ENCODE measurements at regions not wholly inside any gene's neighbourhood (a gene's known extent, or its start where the extent isn't known, plus 50 kb on each side); places are given as distances from the start of the nearest gene placed in this dataset.
"Not testable (repeated sequence)": the region's sequence is repeated elsewhere in the genome, so short reads cannot be mapped to it uniquely, and the experiment has no call there.

GRCh38 chr18:34521040-34521439, 189.1 kb upstream of the DTNA start:
- DNase-seq (ENCODE audit: low spot score), result no peak
- TF ChIP-seq CTCF (IDR thresholded peaks at IDR 0.05; ENCODE audit: borderline replicate concordance, control extremely low read depth, extremely low read depth, insufficient read depth, missing control alignments), result no peak
- in situ Hi-C loops (cut with MboI; ENCODE audit: low sequenced_read_pairs, unreplicated experiment), result no loop called here

- in situ Hi-C loops (cut with MboI; ENCODE audit: low sequenced_read_pairs, unreplicated experiment), result no loop called here
- DNase-seq (ENCODE audit: low spot score), result no peak
- no peak for TF ChIP-seq CTCF (IDR thresholded peaks at IDR 0.05; ENCODE audit: borderline replicate concordance, control extremely low read depth, extremely low read depth, insufficient read depth, missing control alignments)
These were observed 187.5 kb upstream of the DTNA start for GRCh38 chr18:34522603-34523002.

GRCh38 chr18:34525244-34525643, 184.9 kb upstream of the DTNA start:
- in situ Hi-C loops (cut with MboI; ENCODE audit: low sequenced_read_pairs, unreplicated experiment), result no loop called here
- no peak for DNase-seq (ENCODE audit: low spot score)
- TF ChIP-seq CTCF (IDR thresholded peaks at IDR 0.05; ENCODE audit: borderline replicate concordance, control extremely low read depth, extremely low read depth, insufficient read depth, missing control alignments), result no peak

- no peak for TF ChIP-seq CTCF (IDR thresholded peaks at IDR 0.05; ENCODE audit: borderline replicate concordance, control extremely low read depth, extremely low read depth, insufficient read depth, missing control alignments)
- DNase-seq (ENCODE audit: low spot score), result no peak
- in situ Hi-C loops (cut with MboI; ENCODE audit: low sequenced_read_pairs, unreplicated experiment), result no loop called here
These were observed 181.9 kb upstream of the DTNA start for GRCh38 chr18:34528177-34528576.

- no peak for DNase-seq (ENCODE audit: low spot score)
- no peak for TF ChIP-seq CTCF (IDR thresholded peaks at IDR 0.05; ENCODE audit: borderline replicate concordance, control extremely low read depth, extremely low read depth, insufficient read depth, missing control alignments)
- in situ Hi-C loops (cut with MboI; ENCODE audit: low sequenced_read_pairs, unreplicated experiment), result no loop called here
These were observed 180.5 kb upstream of the DTNA start for GRCh38 chr18:34529358-34530335.

GRCh38 chr18:34531110-34531509, 179.0 kb upstream of the DTNA start:
- in situ Hi-C loops (cut with MboI; ENCODE audit: low sequenced_read_pairs, unreplicated experiment), result no loop called here
- DNase-seq (ENCODE audit: low spot score), result no peak
- no peak for TF ChIP-seq CTCF (IDR thresholded peaks at IDR 0.05; ENCODE audit: borderline replicate concordance, control extremely low read depth, extremely low read depth, insufficient read depth, missing control alignments)

GRCh38 chr18:34534642-34535041, 175.5 kb upstream of the DTNA start:
- in situ Hi-C loops (cut with MboI; ENCODE audit: low sequenced_read_pairs, unreplicated experiment); DNase-seq (ENCODE audit: low spot score): not testable (repeated sequence)
